ENCODE measurements at regions not wholly inside any gene's neighbourhood (a gene's known extent, or its start where the extent isn't known, plus 50 kb on each side); places are given as distances from the start of the nearest gene placed in this dataset.

- TF ChIP-seq MEIS2 (IDR thresholded peaks at IDR 0.05; ENCODE audit: partially characterized antibody) (peak; percentile 61), NRF1 (conservative IDR thresholded peaks at IDR 0.05 in 1 of 2, IDR thresholded peaks at IDR 0.05 in 1 of 2) (no peak), MCM3 (IDR thresholded peaks at IDR 0.05) (no peak), NFE2 (IDR thresholded peaks at IDR 0.05; ENCODE audit: low read depth) (peak; percentile 75), CHD4 (IDR thresholded peaks at IDR 0.05; ENCODE audit: insufficient read depth, insufficient replicate concordance, low read depth, low read length, poor library complexity, severe bottlenecking) (peak; percentile 9), CTBP1 (IDR thresholded peaks at IDR 0.05; ENCODE audit: borderline replicate concordance) (0 out of 2 replicates have a peak, but pooled peaks have one; percentile 2), MIER1 (IDR thresholded peaks at IDR 0.05; ENCODE audit: low read depth) (no peak), ZFPM2 (CRISPR knock-in tag; IDR thresholded peaks at IDR 0.05) (no peak), ELF1 (tag; IDR thresholded peaks at IDR 0.05) (0 out of 2 replicates have a peak, but pooled peaks have one; percentile 29), MAFK (IDR thresholded peaks at IDR 0.05; ENCODE audit: low read length) (peak; percentile 22; the same call in 1 of the 2 replicates), PKNOX1 (IDR thresholded peaks at IDR 0.05) (peak; percentile 26; the same call in 1 of the 2 replicates), BACH1 (tag; IDR thresholded peaks at IDR 0.05) (peak; percentile 62; the same call in 1 of the 2 replicates), GABPA (tag; conservative IDR thresholded peaks at IDR 0.05; ENCODE audit: low read depth) (peak; percentile 40; the same call in 1 of the 2 replicates), C11orf30 (IDR thresholded peaks at IDR 0.05; ENCODE audit: low read depth) (peak; percentile 76)
- TF ChIP-seq, protein P1, sequence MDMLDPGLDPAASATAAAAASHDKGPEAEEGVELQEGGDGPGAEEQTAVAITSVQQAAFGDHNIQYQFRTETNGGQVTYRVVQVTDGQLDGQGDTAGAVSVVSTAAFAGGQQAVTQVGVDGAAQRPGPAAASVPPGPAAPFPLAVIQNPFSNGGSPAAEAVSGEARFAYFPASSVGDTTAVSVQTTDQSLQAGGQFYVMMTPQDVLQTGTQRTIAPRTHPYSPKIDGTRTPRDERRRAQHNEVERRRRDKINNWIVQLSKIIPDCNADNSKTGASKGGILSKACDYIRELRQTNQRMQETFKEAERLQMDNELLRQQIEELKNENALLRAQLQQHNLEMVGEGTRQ (CRISPR knock-in tag; IDR thresholded peaks at IDR 0.05), result 0 out of 2 replicates have a peak, but pooled peaks have one; percentile 6
- TF ChIP-seq, protein P2, sequence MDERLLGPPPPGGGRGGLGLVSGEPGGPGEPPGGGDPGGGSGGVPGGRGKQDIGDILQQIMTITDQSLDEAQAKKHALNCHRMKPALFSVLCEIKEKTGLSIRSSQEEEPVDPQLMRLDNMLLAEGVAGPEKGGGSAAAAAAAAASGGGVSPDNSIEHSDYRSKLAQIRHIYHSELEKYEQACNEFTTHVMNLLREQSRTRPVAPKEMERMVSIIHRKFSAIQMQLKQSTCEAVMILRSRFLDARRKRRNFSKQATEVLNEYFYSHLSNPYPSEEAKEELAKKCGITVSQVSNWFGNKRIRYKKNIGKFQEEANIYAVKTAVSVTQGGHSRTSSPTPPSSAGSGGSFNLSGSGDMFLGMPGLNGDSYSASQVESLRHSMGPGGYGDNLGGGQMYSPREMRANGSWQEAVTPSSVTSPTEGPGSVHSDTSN (CRISPR knock-in tag; IDR thresholded peaks at IDR 0.05; ENCODE audit: low read depth), result no peak
- TF ChIP-seq, protein P2 (tag; conservative IDR thresholded peaks at IDR 0.05; ENCODE audit: low read depth), result peak; percentile 67; the same call in 1 of the 2 replicates
These were observed 174.8 kb downstream of the UTP18 start (continued) for GRCh38 chr17:51435171-51435552.
